HepG2 (cell line): ENCODE measurements at regions not wholly inside any gene's neighbourhood (a gene's known extent, or its start where the extent isn't known, plus 50 kb on each side); places are given as distances from the start of the nearest gene placed in this dataset.

Experiments used
- ATAC-seq: fragments of 200-7000 bp; cut with Tn5 transposase; 3 replicates; pipeline ENCODE4 v1.9.1; 2020; ENCODE audit warnings: mild to moderate bottlenecking, moderate library complexity
- BruUV-seq: library from RNA; stranded (reverse); fragments of 400-500 nt; replicated peaks from 2 replicates; lab custom pipeline; 2021; lab: Mats Ljungman, UMichigan
- CTCF ChIA-PET: fragments of 300-600 bp; formaldehyde crosslinking; extraction: SDS; loops from one replicate; lab custom pipeline; 2021; ENCODE audit warnings: low total read pairs, inconsistent platforms, low intra/inter-chr PET ratio; lab: Yijun Ruan, JAX
- POLR2A ChIA-PET: fragments of 350-600 bp; sonication (Branson Sonifier 250); formaldehyde crosslinking; loops from one replicate; lab custom pipeline; 2020; ENCODE audit warnings: antibody characterized with exemption, inconsistent platforms; lab: Yijun Ruan, JAX
- DNase-seq: peaks from one replicate; pipeline ENCODE4 v3.0.0-alpha.2; 2015; ENCODE audit warnings: low spot score
- FAIRE-seq: peaks from 3 replicates; lab custom pipeline; 2011; peaks lifted over from hg19 to GRCh38; lab: Jason Lieb, UNC
- H2AFZ ChIP-seq: one replicate; pipeline ENCODE4 v1.6.1; 2011; ENCODE audit warnings: low read length, inconsistent platforms
- H3K27ac ChIP-seq: fragments of 300-600 bp; 3 replicates; pipeline ENCODE4 v1.8.0; 2011; ENCODE audit warnings: mixed run types, mild to moderate bottlenecking, mixed read lengths, low read length, inconsistent platforms; ENCODE audit not compliant: insufficient read depth; ENCODE audit errors: extremely low read length
- H3K27me3 ChIP-seq, 2 experiments: fragments of 200-600 bp in 1 of 2; 2 replicates in 1 of 2; 3 replicates in 1 of 2; pipeline versions ENCODE4 v1.6.0 to v1.8.0; 2011; ENCODE audit warnings: low read length in 2 of 2, mild to moderate bottlenecking in 2 of 2, moderate library complexity in 2 of 2, inconsistent platforms in 1 of 2; ENCODE audit not compliant: insufficient read depth in 2 of 2, control insufficient read depth in 1 of 2
- H3K36me3 ChIP-seq, 2 experiments: fragments of 200-600 bp in 1 of 2; replicated peaks in 1 of 2; 2 replicates in 1 of 2; 3 replicates in 1 of 2; pipeline versions ENCODE4 v1.5.1 to v1.8.0; 2011; ENCODE audit warnings: low read length in 2 of 2, inconsistent platforms in 1 of 2; ENCODE audit not compliant: insufficient read depth in 2 of 2, control insufficient read depth in 1 of 2
- H3K4me1 ChIP-seq: 2 replicates; pipeline ENCODE4 v1.5.1; 2012; ENCODE audit warnings: low read length, inconsistent platforms; ENCODE audit not compliant: insufficient read depth
- H3K4me2 ChIP-seq: 2 replicates; pipeline ENCODE4 v1.6.0; 2011; ENCODE audit warnings: low read depth, low read length, inconsistent platforms
- H3K4me3 ChIP-seq, 3 experiments: fragments of 200-600 bp in 1 of 3; sonication (generic), shearing (Covaris generic) in 1 of 3; replicated peaks in 1 of 3; 2 replicates each; pipeline ENCODE4 v1.5.1; 2011 to 2016; ENCODE audit warnings: low read length in 3 of 3, inconsistent platforms in 2 of 3, low read depth in 2 of 3, mild to moderate bottlenecking in 2 of 3, control low read depth in 1 of 3, mixed read lengths in 1 of 3; ENCODE audit not compliant: insufficient read depth in 1 of 3
- H3K79me2 ChIP-seq: one replicate; pipeline ENCODE4 v1.6.1; 2011; ENCODE audit warnings: low read length, inconsistent platforms; ENCODE audit not compliant: insufficient read depth
- H3K9ac ChIP-seq: 2 replicates; pipeline ENCODE4 v1.6.0; 2011; ENCODE audit warnings: mild to moderate bottlenecking, low read depth, low read length, inconsistent platforms; ENCODE audit not compliant: insufficient read depth
- H3K9me3 ChIP-seq: 2 replicates; pipeline ENCODE4 v1.5.1; 2012; ENCODE audit warnings: mild to moderate bottlenecking, low read length
- H4K20me1 ChIP-seq: 2 replicates; pipeline ENCODE4 v1.6.0; 2011; ENCODE audit warnings: inconsistent platforms, mild to moderate bottlenecking, low read length, moderate library complexity; ENCODE audit not compliant: insufficient read depth
- GATAD2A ChIP-seq: IDR thresholded peaks from 2 replicates; pipeline ENCODE4 v1.6.1; 2016
- GTF3A ChIP-seq: sonication (generic); formaldehyde crosslinking; conservative IDR thresholded peaks from 2 replicates; pipeline ENCODE4 v1.4.0; 2020; ENCODE audit warnings: mild to moderate bottlenecking, missing genetic modification reagents
- HDAC1 ChIP-seq: sonication (generic); formaldehyde crosslinking; IDR thresholded peaks from 2 replicates; pipeline ENCODE4 v1.5.1; 2020; ENCODE audit warnings: mild to moderate bottlenecking, missing genetic modification reagents
- SAFB2 ChIP-seq: sonication (generic); formaldehyde crosslinking; IDR thresholded peaks from 2 replicates; pipeline ENCODE4 v1.5.1; 2020; ENCODE audit warnings: missing genetic modification reagents, low read depth, mild to moderate bottlenecking, borderline replicate concordance
- TEF ChIP-seq: sonication (generic); formaldehyde crosslinking; IDR thresholded peaks from 2 replicates; pipeline ENCODE4 v1.5.0; 2020; ENCODE audit warnings: missing genetic modification reagents
- ZBTB26 ChIP-seq: IDR thresholded peaks from 2 replicates; pipeline ENCODE4 v1.6.1; 2016; ENCODE audit warnings: missing compliant biosample characterization, missing genetic modification reagents, borderline replicate concordance
- ZBTB8A ChIP-seq: sonication (generic); formaldehyde crosslinking; IDR thresholded peaks from 2 replicates; pipeline ENCODE4 v1.4.0; 2020; ENCODE audit warnings: mild to moderate bottlenecking, low read depth, missing genetic modification reagents, borderline replicate concordance
- ZFP62 ChIP-seq: sonication (generic); formaldehyde crosslinking; IDR thresholded peaks from 2 replicates; pipeline ENCODE4 v1.4.0; 2020; ENCODE audit warnings: missing genetic modification reagents
- ZNF17 ChIP-seq: sonication (generic); formaldehyde crosslinking; IDR thresholded peaks from 2 replicates; pipeline ENCODE4 v1.5.0; 2020; ENCODE audit warnings: mild to moderate bottlenecking, missing genetic modification reagents
- ZNF572 ChIP-seq: sonication (generic); formaldehyde crosslinking; IDR thresholded peaks from 2 replicates; pipeline ENCODE4 v1.5.1; 2020; ENCODE audit warnings: mild to moderate bottlenecking, missing genetic modification reagents
- ZNF576 ChIP-seq: sonication (generic); formaldehyde crosslinking; IDR thresholded peaks from 2 replicates; pipeline ENCODE4 v1.4.0; 2020; ENCODE audit warnings: mild to moderate bottlenecking, missing genetic modification reagents
- in situ Hi-C: cut with HindIII; loops from 2 replicates; pipeline ENCODE4 v1.10.0; 2017; ENCODE audit warnings: low pct_unique_long_range_greater_than_20kb; ENCODE audit not compliant: extremely low pct_ligation_motif_present
- intact Hi-C: fragments of 100-400 bp; cut with micrococcal nuclease; formaldehyde crosslinking; loops from one replicate; pipeline ENCODE4 v1.10.0; 2022; ENCODE audit not compliant: unreplicated experiment
- TF ChIP-seq, protein P1 (sequence below): sonication (generic); formaldehyde crosslinking; conservative IDR thresholded peaks from 2 replicates; pipeline ENCODE4 v1.8.0; 2022; ENCODE audit warnings: missing genetic modification reagents

- TF ChIP-seq ZBTB26 (CRISPR knock-in tag) (no peak), ZBTB8A (CRISPR knock-in tag) (no peak), HDAC1 (no peak), GTF3A (CRISPR knock-in tag) (no peak)
Observed at GRCh38 chr7:49432254-49432653, 341.2 kb upstream of the VWC2 start (continued).

DNA sequence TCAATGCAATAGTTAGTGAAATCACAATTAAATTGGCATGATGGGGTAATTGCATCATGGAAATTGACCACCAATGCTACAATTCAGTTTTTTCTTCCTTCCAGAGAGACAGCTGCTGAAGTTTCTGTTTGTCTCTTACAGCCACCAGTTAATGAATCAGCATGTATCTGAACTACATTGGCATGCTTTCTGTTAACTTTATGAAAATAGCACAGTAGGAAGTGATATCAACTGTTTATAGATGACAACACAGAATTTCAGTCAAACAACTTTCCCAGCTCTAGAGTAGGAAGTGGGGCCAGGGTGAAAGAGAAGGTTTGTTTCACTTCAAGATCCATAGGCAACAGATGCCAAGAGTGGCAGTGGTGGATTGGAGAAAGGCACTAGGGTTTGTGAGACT lies 339.6 kb upstream of the VWC2 start:
- peaks cover 6% of the 10 kb centered on the region for H3K9me3 ChIP-seq
- no peak overlapping the region for H3K4me2 ChIP-seq
- H3K27me3 ChIP-seq, result no peaks in the 10 kb centered on the region
- H3K27ac ChIP-seq, result no peak overlapping the region
- intact Hi-C loops (no loop called here), in situ Hi-C loops (no loop called here)
- TF ChIP-seq TEF (no peak), SAFB2 (CRISPR knock-in tag) (no peak), ZFP62 (CRISPR knock-in tag) (no peak), ZNF572 (no peak), GATAD2A (no peak), ZNF17 (CRISPR knock-in tag) (no peak), ZNF576 (CRISPR knock-in tag) (no peak)
- TF ChIP-seq, protein P1, sequence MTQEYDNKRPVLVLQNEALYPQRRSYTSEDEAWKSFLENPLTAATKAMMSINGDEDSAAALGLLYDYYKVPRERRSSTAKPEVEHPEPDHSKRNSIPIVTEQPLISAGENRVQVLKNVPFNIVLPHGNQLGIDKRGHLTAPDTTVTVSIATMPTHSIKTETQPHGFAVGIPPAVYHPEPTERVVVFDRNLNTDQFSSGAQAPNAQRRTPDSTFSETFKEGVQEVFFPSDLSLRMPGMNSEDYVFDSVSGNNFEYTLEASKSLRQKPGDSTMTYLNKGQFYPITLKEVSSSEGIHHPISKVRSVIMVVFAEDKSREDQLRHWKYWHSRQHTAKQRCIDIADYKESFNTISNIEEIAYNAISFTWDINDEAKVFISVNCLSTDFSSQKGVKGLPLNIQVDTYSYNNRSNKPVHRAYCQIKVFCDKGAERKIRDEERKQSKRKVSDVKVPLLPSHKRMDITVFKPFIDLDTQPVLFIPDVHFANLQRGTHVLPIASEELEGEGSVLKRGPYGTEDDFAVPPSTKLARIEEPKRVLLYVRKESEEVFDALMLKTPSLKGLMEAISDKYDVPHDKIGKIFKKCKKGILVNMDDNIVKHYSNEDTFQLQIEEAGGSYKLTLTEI (CRISPR knock-in tag), result no peak
- ATAC-seq, result no peak
- ChIA-PET POLR2A (no interaction called here), CTCF (no interaction called here)
- H3K79me2 ChIP-seq, result no peaks in the 10 kb centered on the region
- H2AFZ ChIP-seq, result no peak overlapping the region
- BruUV-seq, result no TSS peak
- no peak overlapping the region for H3K9ac ChIP-seq
- no peak for DNase-seq
- H3K4me1 ChIP-seq, result no peaks in the 10 kb centered on the region
- no peak for FAIRE-seq
- no peaks in the 10 kb centered on the region for H3K36me3 ChIP-seq
- no peaks in the 10 kb centered on the region for H4K20me1 ChIP-seq
- H3K4me3 ChIP-seq, result no peak overlapping the region
